CD14-positive monocyte (primary cell): ENCODE measurements at regions not wholly inside any gene's neighbourhood (a gene's known extent, or its start where the extent isn't known, plus 50 kb on each side); places are given as distances from the start of the nearest gene placed in this dataset.

Source experiments
- DNase-seq, 3 donors: peaks; one replicate each; pipeline ENCODE4 v3.0.0-alpha.2; 2011 to 2022
- H2AFZ ChIP-seq: 2 replicates; pipeline ENCODE4 v1.6.0; 2012; ENCODE audit warnings: mild to moderate bottlenecking, low read depth, low read length, inconsistent platforms; ENCODE audit not compliant: insufficient read depth, poor library complexity, severe bottlenecking
- H3K27ac ChIP-seq, 2 donors: 1 replicate in 1 of 2; 2 replicates in 1 of 2; pipeline ENCODE4 v1.5.1; 2012 to 2013; ENCODE audit warnings: low read length in 2 of 2, control low read depth in 1 of 2, inconsistent platforms in 1 of 2, low read depth in 1 of 2, mild to moderate bottlenecking in 1 of 2
- H3K27me3 ChIP-seq, 2 donors: one replicate each; pipeline versions ENCODE4 v1.6.0 to v1.6.1; 2011 to 2013; ENCODE audit warnings: low read length in 2 of 2; ENCODE audit not compliant: control insufficient read depth in 2 of 2, insufficient read depth in 2 of 2
- H3K36me3 ChIP-seq, 2 donors: replicated peaks in 1 of 2; 1 replicate in 1 of 2; 2 replicates in 1 of 2; pipeline versions ENCODE4 v1.5.1 to v1.6.1; 2012 to 2013; ENCODE audit warnings: low read length in 2 of 2, control low read depth in 1 of 2, inconsistent platforms in 1 of 2, mild to moderate bottlenecking in 1 of 2; ENCODE audit not compliant: insufficient read depth in 2 of 2, control insufficient read depth in 1 of 2
- H3K4me1 ChIP-seq, 2 donors: 1 replicate in 1 of 2; 2 replicates in 1 of 2; pipeline versions ENCODE4 v1.5.1 to v1.6.1; 2012 to 2013; ENCODE audit warnings: low read length in 2 of 2, control low read depth in 1 of 2, inconsistent platforms in 1 of 2, mild to moderate bottlenecking in 1 of 2, moderate library complexity in 1 of 2; ENCODE audit not compliant: insufficient read depth in 2 of 2, control insufficient read depth in 1 of 2
- H3K4me2 ChIP-seq: replicated peaks from 2 replicates; pipeline ENCODE3; 2012; ENCODE audit warnings: low read length, moderate library complexity, mild to moderate bottlenecking; ENCODE audit not compliant: poor library complexity, severe bottlenecking; ENCODE audit errors: extremely low read depth
- H3K4me3 ChIP-seq, 3 experiments: fragments of 200-600 bp in 1 of 3; sonication (generic) in 1 of 3; replicated peaks in 1 of 3; 1 replicate in 2 of 3; 2 replicates in 1 of 3; pipeline ENCODE4 v1.5.1; 2011 to 2013; ENCODE audit warnings: low read length in 3 of 3, mild to moderate bottlenecking in 3 of 3, control low read depth in 2 of 3, low read depth in 2 of 3, inconsistent platforms in 1 of 3, moderate library complexity in 1 of 3
- H3K79me2 ChIP-seq: 2 replicates; pipeline ENCODE4 v1.6.0; 2012; ENCODE audit warnings: mild to moderate bottlenecking, control low read depth, inconsistent platforms, low read length, moderate library complexity; ENCODE audit not compliant: insufficient read depth
- H3K9ac ChIP-seq: 2 replicates; pipeline ENCODE4 v1.6.0; 2017; ENCODE audit warnings: low read length, mild to moderate bottlenecking; ENCODE audit not compliant: insufficient read depth, poor library complexity, severe bottlenecking
- H3K9me3 ChIP-seq, 2 donors: replicated peaks in 1 of 2; 1 replicate in 1 of 2; 2 replicates in 1 of 2; pipeline versions ENCODE4 v1.5.1 to v1.6.1; 2012 to 2013; ENCODE audit warnings: low read length in 2 of 2, control low read depth in 1 of 2; ENCODE audit not compliant: control insufficient read depth in 1 of 2, insufficient read depth in 1 of 2
- H4K20me1 ChIP-seq: 2 replicates; pipeline ENCODE4 v1.6.0; 2012; ENCODE audit warnings: mild to moderate bottlenecking, low read length, control low read depth, moderate library complexity; ENCODE audit not compliant: insufficient read depth
- H3K27ac Mint-ChIP-seq, 7 donors: one replicate each; pipeline ENCODE4 v1.8.0; 2020; ENCODE audit warnings: mild to moderate bottlenecking in 7 of 7, mixed read lengths in 7 of 7, moderate library complexity in 6 of 7, inconsistent platforms in 2 of 7
- H3K27me3 Mint-ChIP-seq, 3 donors: one replicate each; pipeline ENCODE4 v1.8.0; 2021 to 2022; ENCODE audit warnings: low read depth in 3 of 3, mild to moderate bottlenecking in 3 of 3, mixed read lengths in 3 of 3, moderate library complexity in 3 of 3, inconsistent platforms in 1 of 3
- H3K36me3 Mint-ChIP-seq, 2 donors: one replicate each; pipeline ENCODE4 v1.8.0; 2020; ENCODE audit warnings: mixed read lengths in 2 of 2, inconsistent platforms in 1 of 2, mild to moderate bottlenecking in 1 of 2
- H3K4me1 Mint-ChIP-seq: one replicate; pipeline ENCODE4 v1.8.0; 2020; ENCODE audit warnings: mild to moderate bottlenecking, mixed read lengths
- H3K4me3 Mint-ChIP-seq, 2 donors: one replicate each; pipeline ENCODE4 v1.8.0; 2020; ENCODE audit warnings: mild to moderate bottlenecking in 2 of 2, mixed read lengths in 2 of 2, moderate library complexity in 1 of 2
- H3K9me3 Mint-ChIP-seq, 7 donors: one replicate each; pipeline ENCODE4 v1.8.0; 2020 to 2022; ENCODE audit warnings: mixed read lengths in 7 of 7, mild to moderate bottlenecking in 6 of 7, moderate library complexity in 6 of 7, inconsistent platforms in 2 of 7
- WGBS: methylation state at CpG from one replicate; pipeline ENCODE4 v1.1.5; 2013; ENCODE audit warnings: missing lambda C conversion rate; ENCODE audit not compliant: insufficient coverage; 5-methylcytosine and 5-hydroxymethylcytosine counted together
- intact Hi-C, 2 donors: fragments of 100-400 bp; cut with micrococcal nuclease; formaldehyde crosslinking; loops; one replicate each; pipeline versions ENCODE4 v1.15.0 to v1.15.1; 2023
- TF ChIP-seq, protein P1 (sequence below): fragments of 200-600 bp; IDR thresholded peaks from one replicate; pipeline ENCODE4 v1.8.0; 2022; ENCODE audit warnings: antibody characterized with exemption, mild to moderate bottlenecking

- no peak for DNase-seq
- TF ChIP-seq, protein P1, sequence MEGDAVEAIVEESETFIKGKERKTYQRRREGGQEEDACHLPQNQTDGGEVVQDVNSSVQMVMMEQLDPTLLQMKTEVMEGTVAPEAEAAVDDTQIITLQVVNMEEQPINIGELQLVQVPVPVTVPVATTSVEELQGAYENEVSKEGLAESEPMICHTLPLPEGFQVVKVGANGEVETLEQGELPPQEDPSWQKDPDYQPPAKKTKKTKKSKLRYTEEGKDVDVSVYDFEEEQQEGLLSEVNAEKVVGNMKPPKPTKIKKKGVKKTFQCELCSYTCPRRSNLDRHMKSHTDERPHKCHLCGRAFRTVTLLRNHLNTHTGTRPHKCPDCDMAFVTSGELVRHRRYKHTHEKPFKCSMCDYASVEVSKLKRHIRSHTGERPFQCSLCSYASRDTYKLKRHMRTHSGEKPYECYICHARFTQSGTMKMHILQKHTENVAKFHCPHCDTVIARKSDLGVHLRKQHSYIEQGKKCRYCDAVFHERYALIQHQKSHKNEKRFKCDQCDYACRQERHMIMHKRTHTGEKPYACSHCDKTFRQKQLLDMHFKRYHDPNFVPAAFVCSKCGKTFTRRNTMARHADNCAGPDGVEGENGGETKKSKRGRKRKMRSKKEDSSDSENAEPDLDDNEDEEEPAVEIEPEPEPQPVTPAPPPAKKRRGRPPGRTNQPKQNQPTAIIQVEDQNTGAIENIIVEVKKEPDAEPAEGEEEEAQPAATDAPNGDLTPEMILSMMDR, result no peak
- intact Hi-C loops, result no loop called here
- Histone ChIP-seq H4K20me1 (no peaks in the 10 kb centered on the region), H2AFZ (no peak overlapping the region), H3K27me3 (no peaks in the 10 kb centered on the region), H3K9ac (no peak overlapping the region), H3K36me3 (no peaks in the 10 kb centered on the region), H3K27ac (no peak overlapping the region), H3K9me3 (peaks cover 0 to 20% of the 10 kb centered on the region in 2 donors), H3K4me1 (no peaks in the 10 kb centered on the region), H3K79me2 (no peaks in the 10 kb centered on the region), H3K4me3 (no peak overlapping the region), H3K4me2 (no peak overlapping the region)
- Mint-ChIP-seq H3K27ac (no peak overlapping the region), H3K36me3 (no peaks in the 10 kb centered on the region), H3K4me3 (no peak overlapping the region), H3K27me3 (peaks cover 0 to 3% (median 2%) of the 10 kb centered on the region in 3 donors), H3K4me1 (no peaks in the 10 kb centered on the region), H3K9me3 (peaks cover 0 to 8% (median 2%) of the 10 kb centered on the region in 7 donors)
- WGBS, result 89% methylated on average over 1 of the region's 2 CpGs
Measured at GRCh38 chr15:35850284-35850683, 304.3 kb upstream of the DPH6 start.

- Histone ChIP-seq H3K79me2 (no peaks in the 10 kb centered on the region), H3K9ac (no peak overlapping the region), H4K20me1 (no peaks in the 10 kb centered on the region), H3K4me1 (no peaks in the 10 kb centered on the region), H3K4me3 (no peak overlapping the region), H3K27ac (no peak overlapping the region), H3K4me2 (no peak overlapping the region), H3K27me3 (no peaks in the 10 kb centered on the region), H3K36me3 (no peaks in the 10 kb centered on the region), H3K9me3 (peaks cover 0 to 13% of the 10 kb centered on the region in 2 donors), H2AFZ (no peak overlapping the region)
- Mint-ChIP-seq H3K9me3 (peaks cover 0 to 8% (median 2%) of the 10 kb centered on the region in 7 donors), H3K27me3 (peaks cover 0 to 2% (median 0%) of the 10 kb centered on the region in 3 donors), H3K4me1 (no peaks in the 10 kb centered on the region), H3K4me3 (no peak overlapping the region), H3K27ac (no peak overlapping the region), H3K36me3 (no peaks in the 10 kb centered on the region)
- TF ChIP-seq, protein P1, result no peak
- DNase-seq, result no peak
- intact Hi-C loops, result no loop called here
- WGBS, result no CpG with 5 or more reads among the region's 1 CpG
Measured at GRCh38 chr15:35851491-35851890, 305.5 kb upstream of the DPH6 start.
